C4-2B (cell line): ENCODE measurements at regions not wholly inside any gene's neighbourhood (a gene's known extent, or its start where the extent isn't known, plus 50 kb on each side); places are given as distances from the start of the nearest gene placed in this dataset.

Source experiments
- ZFX ChIP-seq: fragments of 450-650 bp; IDR thresholded peaks from 2 replicates; pipeline ENCODE4 v1.6.1; 2017
- TF ChIP-seq, protein P1 (sequence below): fragments of 450-650 bp; conservative IDR thresholded peaks from 2 replicates; pipeline ENCODE4 v1.5.1; 2017; ENCODE audit warnings: mild to moderate bottlenecking

- TF ChIP-seq, protein P1, sequence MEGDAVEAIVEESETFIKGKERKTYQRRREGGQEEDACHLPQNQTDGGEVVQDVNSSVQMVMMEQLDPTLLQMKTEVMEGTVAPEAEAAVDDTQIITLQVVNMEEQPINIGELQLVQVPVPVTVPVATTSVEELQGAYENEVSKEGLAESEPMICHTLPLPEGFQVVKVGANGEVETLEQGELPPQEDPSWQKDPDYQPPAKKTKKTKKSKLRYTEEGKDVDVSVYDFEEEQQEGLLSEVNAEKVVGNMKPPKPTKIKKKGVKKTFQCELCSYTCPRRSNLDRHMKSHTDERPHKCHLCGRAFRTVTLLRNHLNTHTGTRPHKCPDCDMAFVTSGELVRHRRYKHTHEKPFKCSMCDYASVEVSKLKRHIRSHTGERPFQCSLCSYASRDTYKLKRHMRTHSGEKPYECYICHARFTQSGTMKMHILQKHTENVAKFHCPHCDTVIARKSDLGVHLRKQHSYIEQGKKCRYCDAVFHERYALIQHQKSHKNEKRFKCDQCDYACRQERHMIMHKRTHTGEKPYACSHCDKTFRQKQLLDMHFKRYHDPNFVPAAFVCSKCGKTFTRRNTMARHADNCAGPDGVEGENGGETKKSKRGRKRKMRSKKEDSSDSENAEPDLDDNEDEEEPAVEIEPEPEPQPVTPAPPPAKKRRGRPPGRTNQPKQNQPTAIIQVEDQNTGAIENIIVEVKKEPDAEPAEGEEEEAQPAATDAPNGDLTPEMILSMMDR = no peak
- no peak for TF ChIP-seq ZFX
These were observed 221.6 kb upstream of the MKLN1 start for GRCh38 chr7:131105799-131106680.
